Chondrocyte (in vitro differentiated cells): ENCODE measurements at regions not wholly inside any gene's neighbourhood (a gene's known extent, or its start where the extent isn't known, plus 50 kb on each side); places are given as distances from the start of the nearest gene placed in this dataset.
"Not testable (repeated sequence)": the region's sequence is repeated elsewhere in the genome, so short reads cannot be mapped to it uniquely, and the experiment has no call there.

Source experiments
- DNase-seq: peaks from one replicate; pipeline ENCODE4 v3.0.0; 2021; ENCODE audit warnings: mixed read lengths, low spot score
- H3K27ac Mint-ChIP-seq: one replicate; pipeline ENCODE4 v1.8.0; 2021; ENCODE audit warnings: mild to moderate bottlenecking, moderate library complexity, mixed read lengths; ENCODE audit not compliant: unreplicated experiment
- H3K27me3 Mint-ChIP-seq: 2 replicates; pipeline ENCODE4 v1.8.0; 2021; ENCODE audit warnings: low read depth, mixed read lengths
- H3K36me3 Mint-ChIP-seq: 2 replicates; pipeline ENCODE4 v1.8.0; 2021; ENCODE audit warnings: low read depth, mixed read lengths
- H3K4me1 Mint-ChIP-seq: 2 replicates; pipeline ENCODE4 v1.8.0; 2021; ENCODE audit warnings: low read depth, mild to moderate bottlenecking, mixed read lengths
- H3K4me3 Mint-ChIP-seq: one replicate; pipeline ENCODE4 v1.8.0; 2021; ENCODE audit warnings: mild to moderate bottlenecking, moderate library complexity, mixed read lengths; ENCODE audit not compliant: unreplicated experiment
- H3K9me3 Mint-ChIP-seq: 2 replicates; pipeline ENCODE4 v1.8.0; 2021; ENCODE audit warnings: low read depth, mixed read lengths
- CTCF ChIP-seq: fragments of 200-600 bp; sonication (generic); IDR thresholded peaks from 2 replicates; pipeline ENCODE4 v1.5.0; 2021; ENCODE audit warnings: antibody characterized with exemption, mild to moderate bottlenecking, moderate library complexity

GRCh38 chr4:187387739-187388138 is 607.8 kb upstream of the ZFP42 start:
- H3K27ac Mint-ChIP-seq: no peak overlapping the region
- H3K36me3 Mint-ChIP-seq: no peaks in the 10 kb centered on the region
- H3K4me1 Mint-ChIP-seq: peaks cover under 1% of the 10 kb centered on the region
- DNase-seq: no peak
- no peak for TF ChIP-seq CTCF
- no peaks in the 10 kb centered on the region for H3K27me3 Mint-ChIP-seq
- H3K9me3 Mint-ChIP-seq: peaks cover 6% of the 10 kb centered on the region
- no peak overlapping the region for H3K4me3 Mint-ChIP-seq

GRCh38 chr4:187389420-187389819 is 606.2 kb upstream of the ZFP42 start:
- DNase-seq: no peak
- no peaks in the 10 kb centered on the region for H3K27me3 Mint-ChIP-seq
- H3K4me3 Mint-ChIP-seq: no peak overlapping the region
- H3K9me3 Mint-ChIP-seq: peaks cover 2% of the 10 kb centered on the region
- H3K36me3 Mint-ChIP-seq: no peaks in the 10 kb centered on the region
- no peak overlapping the region for H3K27ac Mint-ChIP-seq
- no peak for TF ChIP-seq CTCF
- H3K4me1 Mint-ChIP-seq: peaks cover 12% of the 10 kb centered on the region

GRCh38 chr4:187390646-187391045 is 604.9 kb upstream of the ZFP42 start:
- Mint-ChIP-seq H3K36me3 (no peaks in the 10 kb centered on the region), H3K27me3 (no peaks in the 10 kb centered on the region), H3K9me3 (no peaks in the 10 kb centered on the region), H3K4me1 (peaks cover 14% of the 10 kb centered on the region), H3K4me3 (no peak overlapping the region), H3K27ac (no peak overlapping the region)
- TF ChIP-seq CTCF: no peak
- DNase-seq: no peak

- no peak overlapping the region for H3K4me3 Mint-ChIP-seq
- peaks cover 14% of the 10 kb centered on the region for H3K4me1 Mint-ChIP-seq
- no peaks in the 10 kb centered on the region for H3K27me3 Mint-ChIP-seq
Measured at GRCh38 chr4:187393531-187394344, 601.8 kb upstream of the ZFP42 start.

GRCh38 chr4:187396106-187396505 is 599.5 kb upstream of the ZFP42 start:
- peaks cover 14% of the 10 kb centered on the region for H3K4me1 Mint-ChIP-seq
- H3K4me3 Mint-ChIP-seq: no peak overlapping the region
- no peaks in the 10 kb centered on the region for H3K9me3 Mint-ChIP-seq
- no peaks in the 10 kb centered on the region for H3K36me3 Mint-ChIP-seq
- DNase-seq: no peak
- H3K27ac Mint-ChIP-seq: no peak overlapping the region
- H3K27me3 Mint-ChIP-seq: no peaks in the 10 kb centered on the region
- no peak for TF ChIP-seq CTCF

More at GRCh38 chr4:187393531-187394344, 601.8 kb upstream of the ZFP42 start:
- no peak for DNase-seq
- H3K27ac Mint-ChIP-seq: peak overlapping the region; percentile 38
- no peaks in the 10 kb centered on the region for H3K36me3 Mint-ChIP-seq
- H3K9me3 Mint-ChIP-seq: no peaks in the 10 kb centered on the region
- TF ChIP-seq CTCF: no peak

- not testable (repeated sequence) for H3K27ac Mint-ChIP-seq, H3K27me3 Mint-ChIP-seq, DNase-seq
Measured at GRCh38 chr4:187408447-187408846, 587.1 kb upstream of the ZFP42 start.

More at GRCh38 chr4:187408447-187408846, 587.1 kb upstream of the ZFP42 start:
- peaks cover 16% of the 10 kb centered on the region for H3K36me3 Mint-ChIP-seq
- H3K4me3 Mint-ChIP-seq, H3K4me1 Mint-ChIP-seq: not testable (repeated sequence)
- H3K9me3 Mint-ChIP-seq: peaks cover 27% of the 10 kb centered on the region
